ENCODE measurements at regions not wholly inside any gene's neighbourhood (a gene's known extent, or its start where the extent isn't known, plus 50 kb on each side); places are given as distances from the start of the nearest gene placed in this dataset.

DNA sequence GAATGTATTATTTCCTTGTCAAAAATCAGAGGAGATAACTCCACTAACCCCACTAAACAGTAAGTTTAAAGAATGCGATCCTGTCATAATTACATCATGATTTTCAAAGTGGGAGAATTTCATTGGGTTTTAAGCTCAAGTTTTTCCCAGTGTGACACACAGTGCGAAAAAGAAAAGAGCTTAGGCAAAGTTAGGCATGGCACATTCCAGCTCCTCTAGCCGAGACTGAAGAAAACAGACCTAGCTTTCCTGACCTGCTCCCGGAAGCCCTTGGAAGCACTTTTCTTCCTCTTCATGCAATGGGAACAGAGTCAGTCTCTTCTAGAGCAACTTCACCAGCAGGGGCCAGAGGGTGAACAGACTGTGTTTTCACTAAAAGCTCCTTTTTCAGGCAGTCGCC lies 76.6 kb upstream of the AKIP1 start:
- TF ChIP-seq, protein P1, sequence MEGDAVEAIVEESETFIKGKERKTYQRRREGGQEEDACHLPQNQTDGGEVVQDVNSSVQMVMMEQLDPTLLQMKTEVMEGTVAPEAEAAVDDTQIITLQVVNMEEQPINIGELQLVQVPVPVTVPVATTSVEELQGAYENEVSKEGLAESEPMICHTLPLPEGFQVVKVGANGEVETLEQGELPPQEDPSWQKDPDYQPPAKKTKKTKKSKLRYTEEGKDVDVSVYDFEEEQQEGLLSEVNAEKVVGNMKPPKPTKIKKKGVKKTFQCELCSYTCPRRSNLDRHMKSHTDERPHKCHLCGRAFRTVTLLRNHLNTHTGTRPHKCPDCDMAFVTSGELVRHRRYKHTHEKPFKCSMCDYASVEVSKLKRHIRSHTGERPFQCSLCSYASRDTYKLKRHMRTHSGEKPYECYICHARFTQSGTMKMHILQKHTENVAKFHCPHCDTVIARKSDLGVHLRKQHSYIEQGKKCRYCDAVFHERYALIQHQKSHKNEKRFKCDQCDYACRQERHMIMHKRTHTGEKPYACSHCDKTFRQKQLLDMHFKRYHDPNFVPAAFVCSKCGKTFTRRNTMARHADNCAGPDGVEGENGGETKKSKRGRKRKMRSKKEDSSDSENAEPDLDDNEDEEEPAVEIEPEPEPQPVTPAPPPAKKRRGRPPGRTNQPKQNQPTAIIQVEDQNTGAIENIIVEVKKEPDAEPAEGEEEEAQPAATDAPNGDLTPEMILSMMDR (IDR thresholded peaks at IDR 0.05; ENCODE audit: low read length), result no peak
- TF ChIP-seq EZH2 (optimal IDR thresholded peaks at IDR 0.05; ENCODE audit: low read depth, low read length), result no peak
- no peak for TF ChIP-seq EZH2phosphoT487 (IDR thresholded peaks at IDR 0.05; ENCODE audit: low read length)

DNA sequence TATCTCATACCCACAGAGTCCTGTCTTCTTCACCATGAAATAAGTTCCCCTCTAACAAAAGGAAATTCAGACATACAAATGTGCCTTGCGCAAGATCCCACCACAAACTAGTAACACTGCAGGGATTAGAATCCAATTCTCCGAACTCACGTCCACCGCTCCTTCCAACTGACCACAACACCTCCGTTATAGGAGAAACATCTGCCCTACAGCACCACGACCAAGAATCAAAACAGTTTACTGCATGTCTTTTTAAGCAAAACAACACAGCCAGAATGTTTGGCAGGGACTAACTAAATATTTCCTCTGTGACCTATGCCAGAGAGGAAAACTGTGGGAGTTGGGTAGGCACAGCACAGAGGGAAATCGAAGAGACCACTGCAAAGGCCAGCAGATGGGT lies 72.7 kb upstream of the AKIP1 start:
- Histone ChIP-seq H3K9me2 (replicated peaks; ENCODE audit: insufficient read depth, low read length) (no peaks in the 10 kb centered on the region), H4K20me1 (ENCODE audit: insufficient read depth, low read length) (no peaks in the 10 kb centered on the region), H2AFZ (ENCODE audit: low read length) (no peak overlapping the region), H3K4me2 (ENCODE audit: low read depth, low read length) (no peak overlapping the region), H3K27me3 (replicated peaks; ENCODE audit: insufficient read depth, low read length) (no peaks in the 10 kb centered on the region), H3K9me3 (replicated peaks; ENCODE audit: insufficient read depth, low read length) (no peaks in the 10 kb centered on the region), H3K27ac (ENCODE audit: low read length) (no peak overlapping the region), H3K79me2 (ENCODE audit: low read length) (no peaks in the 10 kb centered on the region), H3K9ac (ENCODE audit: low read length) (no peak overlapping the region), H3K36me3 (replicated peaks; ENCODE audit: insufficient read depth, low read length) (no peaks in the 10 kb centered on the region), H3F3A (ENCODE audit: insufficient read depth, low read length) (no peaks in the 10 kb centered on the region), H3K4me1 (ENCODE audit: low read length) (no peaks in the 10 kb centered on the region), H3K4me3 (ENCODE audit: low read length) (no peak overlapping the region)
- DNase-seq, result no peak
- TF ChIP-seq EZH2phosphoT487 (IDR thresholded peaks at IDR 0.05; ENCODE audit: low read length) (no peak), EZH2 (optimal IDR thresholded peaks at IDR 0.05; ENCODE audit: low read depth, low read length) (no peak)
- TF ChIP-seq, protein P1 (IDR thresholded peaks at IDR 0.05; ENCODE audit: low read length), result no peak

More for the DNA sequence above, 76.6 kb upstream of the AKIP1 start:
- no peaks in the 10 kb centered on the region for H3F3A ChIP-seq (ENCODE audit: insufficient read depth, low read length)
- no peak for DNase-seq
- no peak overlapping the region for H2AFZ ChIP-seq (ENCODE audit: low read length)
- H3K4me2 ChIP-seq (ENCODE audit: low read depth, low read length), result no peak overlapping the region
- H3K4me1 ChIP-seq (ENCODE audit: low read length), result peaks cover 8% of the 10 kb centered on the region; the same call in 1 of the 2 replicates
- H3K9me2 ChIP-seq (replicated peaks; ENCODE audit: insufficient read depth, low read length), result no peaks in the 10 kb centered on the region
- no peaks in the 10 kb centered on the region for H4K20me1 ChIP-seq (ENCODE audit: insufficient read depth, low read length)
- H3K27ac ChIP-seq (ENCODE audit: low read length), result no peak overlapping the region
- no peaks in the 10 kb centered on the region for H3K36me3 ChIP-seq (replicated peaks; ENCODE audit: insufficient read depth, low read length)
- H3K9ac ChIP-seq (ENCODE audit: low read length), result no peak overlapping the region
- no peaks in the 10 kb centered on the region for H3K79me2 ChIP-seq (ENCODE audit: low read length)
- H3K27me3 ChIP-seq (replicated peaks; ENCODE audit: insufficient read depth, low read length), result no peaks in the 10 kb centered on the region
- H3K4me3 ChIP-seq (ENCODE audit: low read length), result no peak overlapping the region
- H3K9me3 ChIP-seq (replicated peaks; ENCODE audit: insufficient read depth, low read length), result no peaks in the 10 kb centered on the region

- no peak for TF ChIP-seq EZH2phosphoT487 (IDR thresholded peaks at IDR 0.05; ENCODE audit: low read length)
- TF ChIP-seq, protein P1 (IDR thresholded peaks at IDR 0.05; ENCODE audit: low read length), result no peak
- TF ChIP-seq EZH2 (optimal IDR thresholded peaks at IDR 0.05; ENCODE audit: low read depth, low read length), result no peak
- Histone ChIP-seq H3K4me3 (ENCODE audit: low read length) (no peak overlapping the region), H3K4me1 (ENCODE audit: low read length) (no peaks in the 10 kb centered on the region), H3K9me3 (replicated peaks; ENCODE audit: insufficient read depth, low read length) (no peaks in the 10 kb centered on the region), H3K9ac (ENCODE audit: low read length) (no peak overlapping the region), H3K4me2 (ENCODE audit: low read depth, low read length) (no peak overlapping the region), H3F3A (ENCODE audit: insufficient read depth, low read length) (no peaks in the 10 kb centered on the region), H3K27ac (ENCODE audit: low read length) (no peak overlapping the region), H2AFZ (ENCODE audit: low read length) (no peak overlapping the region), H4K20me1 (ENCODE audit: insufficient read depth, low read length) (no peaks in the 10 kb centered on the region), H3K36me3 (replicated peaks; ENCODE audit: insufficient read depth, low read length) (no peaks in the 10 kb centered on the region), H3K9me2 (replicated peaks; ENCODE audit: insufficient read depth, low read length) (no peaks in the 10 kb centered on the region), H3K27me3 (replicated peaks; ENCODE audit: insufficient read depth, low read length) (no peaks in the 10 kb centered on the region), H3K79me2 (ENCODE audit: low read length) (no peaks in the 10 kb centered on the region)
- DNase-seq, result no peak
These were observed 71.6 kb upstream of the AKIP1 start for GRCh38 chr11:8839306-8839956.
